ENCODE measurements at regions not wholly inside any gene's neighbourhood (a gene's known extent, or its start where the extent isn't known, plus 50 kb on each side); places are given as distances from the start of the nearest gene placed in this dataset.
"Not testable (repeated sequence)": the region's sequence is repeated elsewhere in the genome, so short reads cannot be mapped to it uniquely, and the experiment has no call there.

DNA sequence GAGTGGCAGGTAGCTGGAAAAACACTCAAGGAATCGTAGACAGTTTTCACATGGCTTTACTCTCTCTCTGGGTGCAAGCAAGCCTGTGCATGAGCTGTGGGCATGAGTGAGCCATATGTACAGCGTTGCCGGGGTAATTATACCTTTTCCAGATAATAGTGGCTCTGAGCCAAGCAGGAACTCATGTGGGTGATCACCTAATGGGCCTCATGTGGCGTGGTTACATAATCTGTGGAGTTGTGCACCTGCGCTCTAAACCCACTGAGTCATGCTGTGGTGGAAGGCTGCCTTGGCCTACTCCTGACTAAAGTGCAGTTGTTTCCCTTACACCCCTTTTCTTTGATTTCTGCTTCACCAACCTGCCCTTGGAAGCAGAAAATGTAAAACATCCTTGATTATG, 1564.5 kb upstream of the PCDH10 start:
- FAIRE-seq = no peak

GRCh38 chr4:131595140-131595539, 1554.0 kb upstream of the PCDH10 start:
- FAIRE-seq = no peak

DNA sequence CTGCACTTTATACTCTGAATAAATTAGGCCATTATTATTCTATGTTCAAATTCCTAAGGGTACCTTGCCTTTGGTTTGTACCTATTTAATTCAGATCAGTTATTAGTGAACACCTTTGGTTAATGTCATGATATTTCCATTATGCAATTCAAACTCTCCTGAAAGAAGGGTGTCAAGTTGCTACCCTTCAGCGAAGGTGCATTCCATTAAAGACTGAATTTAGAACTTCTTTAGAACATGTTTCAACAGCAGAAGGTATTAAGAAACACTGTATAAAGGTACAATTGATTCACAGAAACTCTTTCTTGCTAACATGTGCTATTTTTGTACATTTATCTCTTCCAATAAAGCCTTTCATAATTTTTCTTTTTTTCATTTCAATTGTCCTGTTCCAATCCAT, 1545.4 kb upstream of the PCDH10 start:
- no peak for FAIRE-seq

DNA sequence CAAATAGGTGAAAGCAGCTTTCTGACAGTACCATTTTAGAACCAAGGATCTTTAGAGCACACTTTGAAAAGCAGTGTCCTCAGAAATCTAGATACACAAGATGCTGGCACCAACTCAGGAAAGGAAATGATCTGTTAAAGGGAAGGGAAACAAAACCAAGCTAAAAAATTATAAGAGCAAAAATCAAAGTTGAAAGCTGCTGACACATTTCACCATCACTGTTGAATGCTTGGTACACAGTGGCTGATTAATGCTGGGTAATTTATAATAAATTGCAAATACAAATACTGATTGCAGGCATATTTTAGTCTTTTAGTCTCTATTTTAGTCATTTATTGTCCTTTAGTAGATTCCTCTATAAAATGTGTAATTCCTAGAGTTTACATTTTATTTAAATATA, 1540.1 kb upstream of the PCDH10 start:
- no peak for FAIRE-seq

DNA sequence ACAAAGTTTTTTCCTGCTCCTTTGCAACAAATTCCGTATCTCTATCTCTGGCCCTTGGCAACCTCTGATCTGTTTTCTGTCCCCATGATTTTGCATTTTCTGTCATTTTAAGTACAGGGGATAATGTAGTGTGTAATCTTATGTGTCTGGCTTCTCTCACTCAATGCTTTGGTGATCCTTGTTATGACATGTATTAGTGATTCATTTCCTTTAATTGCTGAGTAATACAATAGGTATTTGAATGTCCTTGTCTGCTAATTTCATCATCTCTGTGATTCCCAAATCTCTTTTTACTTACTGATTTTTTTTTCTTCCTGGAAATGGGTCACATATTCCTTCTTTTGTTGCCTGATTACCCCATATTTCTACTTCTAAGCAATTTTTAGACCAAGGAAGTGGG, 1538.6 kb upstream of the PCDH10 start:
- not testable (repeated sequence) for FAIRE-seq

- FAIRE-seq = no peak
Measured at GRCh38 chr4:131613086-131613823, 1535.8 kb upstream of the PCDH10 start.

- no peak for FAIRE-seq
Measured at GRCh38 chr4:131613824-131614216, 1535.3 kb upstream of the PCDH10 start.

DNA sequence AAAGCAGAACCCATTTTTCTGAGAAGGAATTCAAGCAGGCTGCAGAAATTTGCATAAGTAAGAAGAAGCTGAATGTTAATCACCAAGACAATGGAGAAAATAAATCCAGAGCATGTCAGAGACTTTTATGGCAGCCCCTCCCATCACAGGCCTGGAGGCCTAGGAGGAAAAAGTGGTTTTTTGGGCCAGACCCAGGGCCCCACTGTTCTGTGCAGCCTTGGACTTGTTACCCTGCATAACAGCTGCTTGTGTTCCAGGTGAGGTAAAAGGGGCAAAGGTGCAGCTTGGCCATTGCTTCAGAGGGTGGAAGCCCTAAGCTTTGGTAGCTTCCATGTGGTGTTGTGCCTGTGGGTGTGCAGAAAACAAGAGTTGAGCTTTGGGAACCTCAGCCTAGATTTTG, 1516.2 kb upstream of the PCDH10 start:
- no peak for FAIRE-seq

- FAIRE-seq = no peak
Measured at GRCh38 chr4:131635191-131635590, 1513.9 kb upstream of the PCDH10 start.

DNA sequence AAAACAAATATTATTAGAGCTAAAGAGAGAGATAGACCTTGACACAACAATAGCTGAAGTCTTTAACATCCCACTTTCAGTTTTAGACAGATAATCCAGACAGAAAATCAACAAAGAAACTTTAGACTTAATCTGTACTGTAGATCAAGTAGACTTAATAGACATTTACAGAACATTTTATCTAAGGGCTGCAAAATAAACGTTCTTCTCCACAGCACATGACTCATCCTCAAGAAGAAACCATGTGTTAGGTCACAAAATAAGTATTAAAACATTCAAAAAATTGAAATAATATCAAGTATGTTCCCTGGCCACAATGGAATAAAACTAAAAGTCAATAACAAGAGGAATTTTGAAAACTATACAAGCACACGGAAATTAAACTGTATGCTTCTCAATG, 1510.3 kb upstream of the PCDH10 start:
- FAIRE-seq = no peak

DNA sequence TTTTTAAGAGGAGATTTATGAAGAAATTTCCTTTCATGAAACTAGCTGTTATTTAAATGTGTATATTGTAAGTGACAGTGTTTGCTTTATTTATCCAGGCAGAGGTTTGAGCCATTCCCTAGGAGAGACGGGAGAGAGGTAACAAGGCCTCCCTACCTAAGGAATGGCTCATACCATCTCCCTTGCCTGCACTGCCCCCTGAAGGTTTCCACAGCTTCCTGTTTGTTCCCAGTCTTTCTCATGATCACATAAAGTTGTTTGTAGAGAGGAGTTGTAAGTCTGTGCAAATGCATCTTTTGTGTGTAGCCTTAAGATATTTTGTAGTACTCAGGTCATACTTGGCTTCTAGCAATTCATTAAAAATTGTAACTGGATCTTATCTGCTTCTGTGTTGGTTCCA, 1504.5 kb upstream of the PCDH10 start:
- no peak for FAIRE-seq

GRCh38 chr4:131649227-131649626, 1499.9 kb upstream of the PCDH10 start:
- no peak for FAIRE-seq

- no peak for FAIRE-seq
Measured at GRCh38 chr4:131650951-131651350, 1498.1 kb upstream of the PCDH10 start.

DNA sequence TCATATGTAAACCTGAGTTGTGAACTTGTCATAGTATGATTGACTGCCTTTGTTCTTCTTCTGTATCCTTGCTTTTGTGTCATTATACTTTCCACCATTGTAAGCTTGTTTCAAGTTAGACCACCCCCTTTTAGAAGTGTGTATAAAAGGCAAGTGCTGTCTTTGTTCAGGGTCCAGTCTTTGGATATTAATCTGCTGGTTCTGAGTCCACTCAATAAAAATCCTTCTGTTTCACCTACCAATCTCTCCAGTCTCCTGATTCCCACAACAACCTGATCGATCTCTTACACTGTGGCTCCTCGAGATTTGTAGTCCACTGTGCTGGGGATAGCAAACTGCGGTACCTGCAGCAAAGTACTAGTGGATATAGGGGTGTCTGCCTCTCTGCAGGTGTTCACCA, 1465.8 kb upstream of the PCDH10 start:
- not testable (repeated sequence) for FAIRE-seq

DNA sequence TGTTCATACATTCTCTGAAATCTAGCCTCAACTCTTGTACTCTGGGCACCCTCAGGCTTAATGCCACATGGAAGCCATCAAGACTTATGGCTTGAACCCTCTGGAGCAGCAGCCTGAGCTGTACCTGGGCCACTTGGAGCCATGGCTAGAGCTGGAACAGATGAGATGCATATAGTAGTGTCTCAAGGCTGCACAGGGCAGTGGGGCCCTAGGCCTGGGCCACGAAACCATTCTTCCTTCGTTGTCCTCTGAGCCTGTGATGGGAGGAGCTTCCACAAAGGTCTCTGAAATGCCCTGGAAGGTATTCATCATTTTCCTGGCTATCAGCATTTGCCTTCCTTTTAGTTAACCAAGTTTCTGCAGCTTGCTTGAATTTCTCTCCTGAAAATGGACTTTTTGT, 1427.2 kb upstream of the PCDH10 start:
- FAIRE-seq = no peak

GRCh38 chr4:131723069-131723468, 1426.0 kb upstream of the PCDH10 start:
- FAIRE-seq = not testable (repeated sequence)

- FAIRE-seq = not testable (repeated sequence)
Measured at GRCh38 chr4:131724847-131725246, 1424.2 kb upstream of the PCDH10 start.

DNA sequence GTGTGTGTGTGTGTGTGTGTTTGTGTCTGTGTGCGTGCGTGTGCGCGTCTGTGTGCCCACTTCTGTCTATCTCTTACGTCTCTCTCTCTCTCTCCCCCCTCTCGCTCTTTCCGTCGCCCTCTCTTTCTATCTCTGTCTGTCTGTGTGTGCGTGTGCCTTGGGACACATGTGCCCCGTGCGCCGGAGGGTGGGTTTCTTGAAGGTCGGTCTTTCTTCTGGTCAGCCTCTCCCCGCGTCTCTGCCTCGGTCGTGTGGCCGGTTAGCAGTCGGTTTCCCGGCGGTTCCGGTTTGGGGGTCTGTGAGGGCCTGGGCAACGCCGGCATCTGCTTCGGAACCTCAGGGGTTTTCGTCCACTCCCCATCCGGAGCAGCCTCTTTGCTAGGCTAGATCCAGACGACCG, 1423.6 kb upstream of the PCDH10 start:
- FAIRE-seq = not testable (repeated sequence)

- not testable (repeated sequence) for FAIRE-seq
Measured at GRCh38 chr4:131726940-131727339, 1422.2 kb upstream of the PCDH10 start.

GRCh38 chr4:131727418-131727817, 1421.7 kb upstream of the PCDH10 start:
- not testable (repeated sequence) for FAIRE-seq

DNA sequence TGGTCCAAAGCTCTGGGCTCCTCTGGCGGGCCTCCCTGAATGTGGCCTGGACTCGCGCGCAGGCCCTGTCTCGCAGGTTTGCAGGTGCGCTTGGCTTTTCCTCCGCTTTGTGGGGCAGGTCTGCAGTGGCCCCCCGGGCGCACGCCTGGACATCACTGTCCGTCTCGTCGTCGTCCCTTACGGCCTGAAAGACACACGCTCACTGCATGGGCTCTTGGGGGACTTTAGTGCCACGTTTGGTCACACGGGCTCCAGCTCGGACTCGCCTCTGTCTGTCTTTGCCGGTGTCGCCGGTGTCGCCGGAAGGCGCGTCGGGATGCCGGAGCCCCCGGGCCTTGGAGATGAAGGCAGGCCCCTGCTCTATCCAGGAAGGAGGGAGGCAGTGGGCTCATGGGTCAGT, 1419.9 kb upstream of the PCDH10 start:
- not testable (repeated sequence) for FAIRE-seq

DNA sequence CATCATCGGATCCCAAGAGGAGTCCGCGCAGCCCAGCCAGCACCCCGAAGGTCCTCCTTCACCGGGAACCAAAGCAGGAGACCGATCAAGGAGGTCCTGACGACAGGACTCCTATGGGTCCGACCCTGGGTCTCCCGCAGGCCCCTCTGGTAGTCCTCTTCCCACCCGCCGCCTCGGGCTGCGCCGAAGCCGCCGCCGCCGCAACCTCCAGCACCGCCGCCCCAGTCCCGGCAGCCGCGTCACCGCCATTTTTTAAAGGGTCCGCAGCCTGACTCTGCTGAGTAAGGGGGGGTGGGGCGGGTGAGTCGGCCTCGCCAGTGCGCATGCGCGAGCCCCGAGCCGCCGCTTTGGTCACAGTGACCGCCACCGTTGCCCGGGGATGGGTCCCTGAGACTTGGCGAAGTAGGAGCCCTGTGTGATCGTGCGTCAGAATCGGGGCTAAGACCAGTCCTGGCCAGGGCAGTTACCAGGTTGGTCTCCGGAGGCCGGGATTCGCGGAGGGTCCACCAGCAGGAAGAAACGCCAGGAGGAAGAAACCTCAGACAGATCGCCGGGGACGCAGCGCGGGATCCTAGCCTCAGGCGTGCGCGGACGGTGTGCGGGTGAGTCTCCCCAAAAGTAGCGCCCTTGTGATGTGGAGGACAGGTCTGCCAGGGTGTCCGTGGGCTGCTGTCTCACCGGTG, 1419.2 kb upstream of the PCDH10 start:
- not testable (repeated sequence) for FAIRE-seq

GRCh38 chr4:131730574-131730973, 1418.5 kb upstream of the PCDH10 start:
- not testable (repeated sequence) for FAIRE-seq

- not testable (repeated sequence) for FAIRE-seq
Measured at GRCh38 chr4:131732034-131732630, 1417.0 kb upstream of the PCDH10 start.
